ENCODE measurements at regions not wholly inside any gene's neighbourhood (a gene's known extent, or its start where the extent isn't known, plus 50 kb on each side); places are given as distances from the start of the nearest gene placed in this dataset.

- TF ChIP-seq POLR2A (IDR thresholded peaks at IDR 0.05): no peak
- no peak for TF ChIP-seq CTCF (IDR thresholded peaks at IDR 0.05 in 8 of 11, conservative IDR thresholded peaks at IDR 0.05 in 3 of 11)
- TF ChIP-seq POLR2AphosphoS5 (IDR thresholded peaks at IDR 0.05): no peak
These were observed 1461.0 kb downstream of the AMY1C start for GRCh38 chr1:105210747-105211146.
